GM21515 (cell line): ENCODE measurements at regions not wholly inside any gene's neighbourhood (a gene's known extent, or its start where the extent isn't known, plus 50 kb on each side); places are given as distances from the start of the nearest gene placed in this dataset.
"Not testable (repeated sequence)": the region's sequence is repeated elsewhere in the genome, so short reads cannot be mapped to it uniquely, and the experiment has no call there.

Experiments
- ATAC-seq: cut with Tn5 transposase; IDR thresholded peaks from one replicate; pipeline ENCODE4 v1.9.1; 2021; ENCODE audit not compliant: unreplicated experiment

DNA sequence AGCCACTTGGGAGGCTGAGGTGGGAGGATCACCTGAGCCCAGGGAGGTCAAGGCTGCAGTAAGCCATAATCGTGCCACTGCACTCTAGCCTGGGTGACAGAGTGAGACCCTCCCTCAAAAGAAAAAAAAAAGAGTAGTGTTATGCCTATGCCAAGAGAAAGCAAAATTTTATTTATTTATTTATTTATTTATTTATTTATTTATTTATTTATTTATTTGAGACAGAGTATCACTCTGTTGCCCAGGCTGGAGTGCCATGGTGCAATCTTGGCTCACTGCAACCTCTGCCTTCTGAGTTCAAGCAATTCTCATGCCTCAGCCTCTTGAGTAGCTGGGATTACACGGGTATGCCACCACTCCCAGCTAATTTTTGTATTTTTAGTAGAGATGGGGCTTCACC is 72.6 kb upstream of the RAPGEF2 start:
- ATAC-seq: not testable (repeated sequence)

DNA sequence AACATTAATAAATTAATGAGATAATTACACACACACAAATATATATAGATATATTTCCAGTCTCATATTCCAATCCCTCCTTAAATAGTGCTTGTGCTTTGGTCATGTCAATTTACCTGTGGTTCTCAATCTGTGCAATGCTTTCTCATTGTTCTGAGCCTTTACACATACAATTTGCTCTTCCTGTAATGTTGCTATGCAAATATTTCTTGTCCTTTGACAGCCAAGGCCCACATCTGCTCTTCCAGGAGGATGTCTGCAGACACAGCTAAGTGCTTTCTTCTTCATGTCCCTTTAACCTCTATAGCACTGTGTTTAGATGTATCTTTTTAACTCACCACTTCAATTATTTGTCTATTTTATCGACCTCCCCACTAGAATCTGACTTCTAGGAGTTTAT is 67.3 kb upstream of the RAPGEF2 start:
- ATAC-seq: no peak

DNA sequence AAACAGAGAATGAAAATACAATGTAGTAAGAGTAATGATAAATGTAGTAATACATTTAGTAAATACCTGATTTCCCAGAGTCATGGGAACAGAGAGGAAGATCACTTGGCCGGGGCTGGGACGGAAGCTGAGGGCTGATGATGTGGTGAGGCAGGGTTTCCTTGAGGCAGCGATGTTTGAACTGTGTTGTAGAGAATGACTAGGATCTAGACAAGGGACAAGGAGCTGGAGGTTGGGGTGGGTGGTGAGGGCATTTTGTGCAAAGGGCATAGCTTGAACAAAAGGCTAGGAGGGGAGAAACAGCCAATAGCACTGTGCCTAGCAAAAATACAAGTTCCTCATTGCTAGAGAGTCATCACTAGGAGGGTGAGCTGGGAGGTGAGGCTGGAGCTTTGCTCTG is 64.3 kb upstream of the RAPGEF2 start:
- ATAC-seq: no peak

DNA sequence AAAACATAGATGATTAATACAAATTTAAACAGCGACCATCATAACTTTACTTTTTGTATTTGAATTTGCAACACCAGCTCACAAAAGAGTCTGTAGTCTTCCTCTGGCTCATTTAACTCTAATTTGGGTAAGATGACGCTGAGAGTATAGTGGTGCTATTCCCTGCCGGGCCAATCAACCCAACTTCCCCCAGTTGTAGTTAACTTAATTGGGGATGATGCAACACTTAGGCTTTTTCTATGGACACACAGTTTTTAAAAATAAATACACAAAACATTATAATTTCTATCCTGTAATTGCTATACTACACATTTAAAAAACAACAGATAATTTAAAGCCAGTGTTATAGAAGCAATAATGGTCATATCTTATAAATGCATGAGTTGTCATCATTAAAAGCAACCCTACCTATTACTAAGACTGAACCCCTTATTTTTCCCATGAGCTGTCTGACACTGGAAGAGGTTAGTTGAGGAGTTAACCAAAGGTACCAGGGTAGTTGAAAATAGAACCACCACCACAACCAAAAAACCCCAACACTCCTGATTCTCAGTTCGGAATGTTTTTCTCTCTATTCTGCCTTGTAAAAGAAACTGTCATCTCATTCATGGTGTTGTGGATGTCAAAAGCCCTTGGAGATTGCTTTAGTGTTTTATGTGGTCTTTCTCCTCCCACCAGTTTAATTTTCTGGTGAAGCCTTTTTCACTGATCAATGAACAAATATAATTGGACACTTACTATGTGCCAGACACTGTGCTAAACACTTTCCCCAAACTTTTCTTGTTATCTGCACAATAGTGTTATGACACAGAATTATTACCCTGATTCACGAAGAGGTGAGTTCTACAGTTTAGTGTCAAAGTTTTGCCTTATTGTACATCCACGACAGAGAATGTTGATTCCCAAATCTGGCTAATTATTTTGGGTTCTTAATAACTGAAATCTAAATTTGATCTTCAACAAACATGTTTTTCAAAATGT is 61.5 kb upstream of the RAPGEF2 start:
- no peak for ATAC-seq

DNA sequence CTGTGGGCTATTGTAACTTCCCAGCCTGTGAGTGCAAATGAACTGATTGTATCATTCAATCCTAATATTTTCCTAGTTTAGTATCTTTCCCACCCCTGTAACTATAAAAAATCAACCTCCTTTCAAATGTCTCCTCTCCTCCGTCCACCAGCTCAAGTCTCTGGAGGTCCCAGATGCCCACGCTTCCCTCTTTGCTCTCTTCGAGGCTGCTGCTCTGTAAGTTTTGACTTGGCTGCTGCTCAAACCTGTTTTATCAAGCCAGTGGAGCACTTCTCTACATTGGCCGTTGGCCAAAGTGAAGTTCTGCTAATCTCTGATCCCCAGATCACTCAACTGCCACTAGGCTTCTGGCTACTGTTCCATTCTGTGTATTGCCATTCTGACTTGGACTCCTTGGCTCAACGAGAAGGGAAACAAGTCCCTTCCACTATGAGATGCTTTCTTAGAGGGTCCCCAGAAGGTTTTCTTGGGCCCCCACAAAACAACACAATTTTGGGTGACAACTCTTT is 60.7 kb upstream of the RAPGEF2 start:
- no peak for ATAC-seq

DNA sequence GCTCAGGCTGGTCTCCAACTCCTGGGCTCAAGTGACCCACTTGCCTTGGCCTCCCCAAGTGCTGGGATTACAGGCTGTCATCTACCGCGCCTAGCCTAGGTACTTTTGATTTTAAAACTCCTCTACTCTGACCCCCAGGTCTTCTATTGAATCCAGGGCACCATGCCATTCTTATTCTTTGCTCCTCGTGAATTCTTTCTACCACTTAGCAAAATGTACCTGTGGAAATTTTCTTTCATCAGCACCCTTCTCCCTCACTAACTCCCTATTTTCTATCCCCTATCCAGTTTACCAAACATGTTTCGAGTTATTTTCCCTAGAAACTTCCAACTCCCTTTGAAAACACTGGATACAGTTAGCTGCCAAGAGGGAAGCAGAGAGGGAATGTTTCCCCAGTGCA is 60.0 kb upstream of the RAPGEF2 start:
- no peak for ATAC-seq

DNA sequence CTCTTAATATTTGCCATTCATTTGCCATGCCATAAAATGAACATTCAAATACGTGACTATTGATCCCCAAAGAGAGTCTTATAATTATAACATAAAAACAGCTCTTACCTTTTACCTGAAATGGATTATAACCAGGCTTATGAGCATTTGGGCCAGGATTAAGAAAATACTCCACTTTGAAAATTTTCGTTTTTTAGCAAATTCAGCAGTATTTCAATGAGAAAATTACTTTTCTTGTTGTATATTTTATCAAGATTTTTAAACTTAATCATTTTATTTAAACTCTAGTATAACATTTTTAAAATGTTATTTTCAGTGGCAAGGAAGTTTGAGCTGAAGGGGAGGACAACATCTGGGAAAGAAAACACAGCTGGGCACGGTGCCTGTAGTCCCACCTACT is 59.0 kb upstream of the RAPGEF2 start:
- ATAC-seq: no peak

DNA sequence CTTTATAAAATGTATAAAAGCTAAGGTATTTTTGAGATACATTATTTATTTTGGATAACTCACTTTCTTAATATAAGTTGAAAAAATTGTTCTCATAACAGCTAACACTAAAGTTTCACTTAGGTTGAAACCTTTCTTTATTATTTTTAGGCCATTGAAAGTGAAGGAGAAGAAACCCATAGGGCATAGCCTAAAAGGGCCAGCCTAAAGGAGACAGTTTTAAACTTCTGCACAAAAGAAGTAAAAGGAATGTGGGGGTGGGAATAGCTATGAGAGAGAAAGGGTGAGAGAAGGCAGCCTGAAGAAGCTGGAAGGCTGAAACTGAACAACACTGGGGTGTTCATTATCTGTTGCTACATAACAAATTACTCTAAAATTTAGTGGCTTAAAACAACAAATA is 57.6 kb upstream of the RAPGEF2 start:
- no peak for ATAC-seq

DNA sequence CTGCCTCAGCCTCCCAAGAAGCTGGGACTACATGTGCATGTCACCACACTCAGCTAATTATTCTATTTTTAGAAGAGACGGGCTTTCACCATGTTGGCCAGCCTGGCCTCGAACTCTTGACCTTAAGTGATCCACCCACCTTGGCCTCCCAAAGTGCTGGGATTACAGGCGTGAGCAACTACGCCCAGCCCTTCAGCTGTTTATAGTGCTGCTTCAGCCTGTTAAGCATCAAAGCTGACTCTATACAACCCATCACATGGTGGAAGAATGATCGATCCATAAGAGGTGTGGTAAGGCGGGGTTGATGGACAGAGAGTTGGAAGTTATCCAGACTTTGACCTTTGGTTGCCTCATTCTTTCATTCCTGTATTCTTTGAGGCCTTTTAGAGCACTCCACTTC is 56.2 kb upstream of the RAPGEF2 start:
- ATAC-seq: no peak

DNA sequence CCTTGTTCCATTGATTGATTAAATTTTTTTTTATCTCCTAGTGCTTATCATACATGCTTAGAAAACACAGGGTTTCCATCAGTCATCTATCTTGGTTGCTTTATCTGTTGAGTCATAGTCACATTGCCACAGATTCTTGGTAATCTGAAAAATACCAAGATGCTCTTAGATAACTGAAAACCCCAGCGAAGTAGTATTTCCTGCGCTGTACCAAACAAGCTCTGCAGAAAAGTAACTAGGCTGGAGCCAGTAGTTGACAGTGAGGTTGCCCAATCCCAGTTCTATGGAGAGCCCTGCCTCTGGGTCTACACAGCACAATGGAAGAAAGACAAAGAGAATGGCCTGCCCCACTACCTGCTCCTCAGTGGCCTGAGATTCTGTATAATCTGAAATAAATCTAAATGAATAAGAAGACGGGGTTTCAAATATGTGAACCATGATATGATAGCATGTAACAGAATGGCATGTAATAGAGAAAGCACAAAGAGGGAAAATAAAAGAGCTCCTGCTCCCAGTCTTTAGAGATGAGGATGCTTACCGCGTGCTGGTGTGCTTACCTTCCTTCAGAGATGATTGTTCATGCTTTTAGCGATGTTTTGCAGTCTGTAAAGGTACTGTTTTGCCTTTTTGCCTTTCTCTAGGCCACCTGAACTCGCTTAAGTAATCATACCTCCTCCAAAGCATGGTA is 55.3 kb upstream of the RAPGEF2 start:
- ATAC-seq: no peak

DNA sequence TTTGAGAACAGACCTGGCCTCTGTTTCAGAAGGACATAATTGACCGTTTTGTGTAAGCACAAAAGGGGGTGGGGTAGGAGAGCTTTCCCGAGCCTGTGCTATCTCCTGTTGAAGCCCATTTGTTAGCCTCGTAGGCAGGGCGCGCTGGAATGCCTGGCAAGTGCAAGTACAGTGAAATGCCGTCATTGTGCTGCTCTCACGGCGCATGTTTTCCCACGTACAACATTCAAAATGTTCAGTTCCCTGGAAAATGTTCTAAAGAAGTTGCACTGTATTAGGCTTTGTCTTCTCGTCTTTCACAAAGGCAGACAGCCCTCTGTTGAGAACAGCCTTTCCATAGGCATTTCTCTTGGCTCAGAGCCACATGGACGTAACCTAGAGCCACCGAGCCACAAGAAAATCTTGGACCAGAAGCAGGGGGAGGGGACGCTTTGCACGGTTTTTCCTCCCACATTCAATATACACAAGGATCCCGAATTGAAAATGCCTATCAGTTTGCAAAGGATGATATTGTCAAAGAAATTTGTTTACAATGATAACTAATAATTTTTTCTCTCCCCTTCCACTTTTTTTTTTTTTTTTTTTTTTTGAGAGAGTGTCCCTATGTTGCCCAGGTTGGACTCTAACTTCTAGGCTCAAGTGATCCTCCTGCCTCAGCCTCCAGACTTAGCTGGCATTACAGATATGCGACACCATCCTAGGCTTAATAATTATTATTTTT is 54.6 kb upstream of the RAPGEF2 start:
- ATAC-seq: no peak

DNA sequence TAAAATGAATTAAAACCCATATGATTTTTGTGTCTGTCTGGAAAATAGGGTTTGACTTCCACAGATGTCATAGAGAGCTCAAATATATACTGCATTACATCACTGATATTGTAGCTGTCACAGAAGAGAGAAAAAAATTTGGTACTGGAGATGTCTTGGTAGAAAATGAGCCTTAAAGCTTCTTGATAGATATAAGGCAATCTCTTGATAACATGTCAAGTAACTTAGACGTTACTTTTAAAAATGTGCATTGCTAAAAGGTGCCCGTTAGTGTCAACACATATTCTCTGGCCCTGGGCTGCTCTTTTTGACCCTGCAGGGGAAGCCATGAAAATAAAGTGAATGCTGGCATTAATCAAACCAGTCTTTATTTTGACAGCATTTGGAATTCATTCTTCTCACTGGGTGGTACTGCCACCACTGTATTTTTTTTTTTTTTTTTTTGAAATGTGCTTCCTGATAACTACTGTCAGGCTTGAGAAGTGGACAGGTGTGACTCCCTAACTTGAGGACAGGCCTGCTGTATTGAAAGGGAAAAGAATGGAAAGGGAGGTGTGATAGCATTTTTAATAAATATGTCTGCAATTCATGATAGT is 53.0 kb upstream of the RAPGEF2 start:
- ATAC-seq: no peak

DNA sequence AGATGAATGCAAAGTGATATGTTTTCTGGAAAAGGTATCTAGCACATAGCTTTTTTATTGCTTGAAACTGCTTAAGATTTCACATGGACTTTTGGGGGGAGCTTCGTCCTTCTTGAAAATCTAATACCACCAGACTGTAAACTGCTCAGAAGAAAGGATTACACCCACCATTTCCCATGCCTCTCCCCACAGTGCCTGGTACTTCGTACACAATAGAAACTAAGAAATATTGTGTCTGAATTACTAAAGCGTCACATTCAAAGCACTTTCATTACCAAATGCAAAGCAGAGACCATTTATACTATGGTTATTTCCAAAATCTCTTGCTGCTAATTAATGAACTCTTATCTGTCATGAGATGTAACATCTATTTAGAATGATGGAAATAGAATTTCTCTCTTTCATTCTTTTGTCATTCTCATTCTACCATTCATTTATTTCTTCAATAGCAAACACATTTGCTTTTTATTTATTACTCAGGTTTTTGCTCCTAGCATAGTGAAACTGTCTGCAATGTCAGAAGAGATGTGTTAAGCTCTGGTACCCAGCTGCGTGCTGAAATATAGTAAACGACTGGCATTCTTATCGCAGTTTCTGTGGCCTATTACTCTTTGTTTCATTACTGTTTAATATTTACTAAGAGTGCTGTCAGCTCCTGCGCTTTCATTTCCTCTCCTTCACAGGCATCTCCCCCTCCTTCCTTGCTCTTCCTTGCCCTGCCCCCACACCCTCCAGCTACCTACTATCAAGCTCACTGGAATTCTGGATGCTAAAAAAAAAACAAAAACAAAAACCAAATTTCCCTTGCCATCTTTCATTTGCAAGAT is 51.4 kb upstream of the RAPGEF2 start:
- ATAC-seq: peak; percentile 83

DNA sequence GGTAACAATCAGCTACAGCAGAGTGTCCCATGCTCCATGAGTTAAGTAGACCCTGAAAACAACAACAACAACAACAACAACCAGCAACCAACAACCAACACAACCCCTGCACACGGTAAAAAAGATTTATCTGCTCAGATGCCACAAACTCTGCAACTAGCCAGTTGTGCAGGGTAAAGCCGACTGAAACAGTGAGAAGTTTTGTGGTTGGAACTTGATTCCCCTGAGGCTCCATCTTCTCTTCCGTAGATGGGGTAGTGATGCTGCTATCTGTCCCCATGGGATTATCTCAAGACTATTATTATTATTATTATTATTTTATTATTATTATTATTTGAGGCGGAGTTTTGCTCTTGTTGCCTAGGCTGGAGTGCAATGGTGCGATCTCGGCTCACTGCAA is 50.6 kb upstream of the RAPGEF2 start:
- peak; percentile 50 for ATAC-seq
